ENCODE measurements at regions not wholly inside any gene's neighbourhood (a gene's known extent, or its start where the extent isn't known, plus 50 kb on each side); places are given as distances from the start of the nearest gene placed in this dataset.

- no peak for DNase-seq (ENCODE audit: low spot score in 2 of 2)
- no peak for TF ChIP-seq POLR2A (IDR thresholded peaks at IDR 0.05)
- no peak for TF ChIP-seq CTCF (IDR thresholded peaks at IDR 0.05)
- no peak overlapping the region for H3K4me3 ChIP-seq (ENCODE audit: low read depth, poor library complexity, severe bottlenecking)
- intact Hi-C loops (cut with DNase I; ENCODE audit: low total_unique reads), result no loop called here
- 73 to 87% methylated on average over 3 of the region's 3 CpGs for WGBS, 2 donors
Measured at GRCh38 chr11:95605271-95605940, 184.2 kb downstream of the FAM76B start.

GRCh38 chr11:95599959-95600586 is 189.5 kb downstream of the FAM76B start:
- TF ChIP-seq POLR2A (IDR thresholded peaks at IDR 0.05) (no peak), CTCF (IDR thresholded peaks at IDR 0.05) (no peak)
- no peak for DNase-seq (ENCODE audit: low spot score in 2 of 2)
- no peak overlapping the region for H3K4me3 ChIP-seq (ENCODE audit: low read depth, poor library complexity, severe bottlenecking)
- intact Hi-C loops (cut with DNase I; ENCODE audit: low total_unique reads), result no loop called here
- 75 to 78% methylated on average over 2 of the region's 2 CpGs for WGBS, 2 donors

GRCh38 chr11:95595973-95596489 is 193.6 kb downstream of the FAM76B start:
- no peak for TF ChIP-seq CTCF (IDR thresholded peaks at IDR 0.05)
- no peak for TF ChIP-seq POLR2A (IDR thresholded peaks at IDR 0.05)
- intact Hi-C loops (cut with DNase I; ENCODE audit: low total_unique reads), result no loop called here
- 75 to 85% methylated on average over 2 of the region's 2 CpGs for WGBS, 2 donors
- no peak for DNase-seq (ENCODE audit: low spot score in 2 of 2)
- H3K4me3 ChIP-seq (ENCODE audit: low read depth, poor library complexity, severe bottlenecking), result no peak overlapping the region

- H3K4me3 ChIP-seq (ENCODE audit: low read depth, poor library complexity, severe bottlenecking), result no peak overlapping the region
- no peak for DNase-seq (ENCODE audit: low spot score in 2 of 2)
- 56 to 59% methylated on average over 3 of the region's 3 CpGs for WGBS, 2 donors
- intact Hi-C loops (cut with DNase I; ENCODE audit: low total_unique reads), result no loop called here
- TF ChIP-seq CTCF (IDR thresholded peaks at IDR 0.05) (no peak), POLR2A (IDR thresholded peaks at IDR 0.05) (no peak)
Measured at GRCh38 chr11:95595541-95595940, 194.0 kb downstream of the FAM76B start.

- TF ChIP-seq CTCF (IDR thresholded peaks at IDR 0.05), result no peak
- TF ChIP-seq POLR2A (IDR thresholded peaks at IDR 0.05), result no peak
- intact Hi-C loops (cut with DNase I; ENCODE audit: low total_unique reads), result no loop called here
- 40 to 46% methylated on average over 3 of the region's 3 CpGs for whole genome bisulfite sequencing, 2 donors
- H3K4me3 ChIP-seq (ENCODE audit: low read depth, poor library complexity, severe bottlenecking), result no peak overlapping the region
- no peak for DNase-seq (ENCODE audit: low spot score in 2 of 2)
Measured at GRCh38 chr11:95593111-95593510, 196.5 kb downstream of the FAM76B start.

Measured in lower leg skin (tissue), 4 donors.